H1 (cell line): ENCODE measurements at regions not wholly inside any gene's neighbourhood (a gene's known extent, or its start where the extent isn't known, plus 50 kb on each side); places are given as distances from the start of the nearest gene placed in this dataset.

Experiments
- CTCF ChIA-PET: fragments of 300-600 bp; sonication (Branson Sonifier 250); formaldehyde crosslinking; loops from one replicate; lab custom pipeline; 2021; ENCODE audit not compliant: partially characterized antibody; lab: Charles Lee
- POLR2A ChIA-PET: fragments of 300-600 bp; sonication (Branson Sonifier 250); formaldehyde crosslinking; loops from one replicate; lab custom pipeline; 2021; ENCODE audit warnings: inconsistent platforms; ENCODE audit not compliant: partially characterized antibody; lab: Charles Lee
- DNase-seq, 2 experiments: peaks; one replicate each; pipeline versions ENCODE4 v3.0.0 to v3.0.0-alpha.2; 2010 to 2022; ENCODE audit warnings: low spot score in 2 of 2, low read depth in 1 of 2, mixed read lengths in 1 of 2
- FAIRE-seq: peaks from 2 replicates; lab custom pipeline; 2011; peaks lifted over from hg19 to GRCh38; lab: Jason Lieb, UNC
- H2AFZ ChIP-seq: 2 replicates; pipeline ENCODE4 v1.8.1; 2012; ENCODE audit warnings: low read length, inconsistent platforms
- H2AK5ac ChIP-seq: 2 replicates; pipeline ENCODE4 v1.6.1; 2013; ENCODE audit warnings: low read depth, low read length
- H2BK120ac ChIP-seq: replicated peaks from 2 replicates; pipeline ENCODE3; 2013; ENCODE audit warnings: low read depth, low read length, inconsistent platforms
- H2BK12ac ChIP-seq: 2 replicates; pipeline ENCODE4 v1.6.1; 2013; ENCODE audit warnings: low read depth, low read length
- H2BK15ac ChIP-seq: 2 replicates; pipeline ENCODE4 v1.6.1; 2013; ENCODE audit warnings: low read length
- H2BK20ac ChIP-seq: 2 replicates; pipeline ENCODE4 v1.6.1; 2013; ENCODE audit warnings: low read length
- H2BK5ac ChIP-seq: 2 replicates; pipeline ENCODE4 v1.6.1; 2013; ENCODE audit warnings: low read depth, low read length
- H3K14ac ChIP-seq: 2 replicates; pipeline ENCODE4 v1.6.1; 2013; ENCODE audit warnings: inconsistent platforms; ENCODE audit not compliant: insufficient read length
- H3K18ac ChIP-seq: 2 replicates; pipeline ENCODE4 v1.6.1; 2013; ENCODE audit warnings: low read length; ENCODE audit errors: extremely low read depth
- H3K23ac ChIP-seq: 2 replicates; pipeline ENCODE4 v1.6.1; 2013; ENCODE audit warnings: inconsistent platforms; ENCODE audit not compliant: insufficient read length
- H3K23me2 ChIP-seq: 2 replicates; pipeline ENCODE4 v1.6.1; 2013; ENCODE audit warnings: low read depth, low read length
- H3K27ac ChIP-seq: 2 replicates; pipeline ENCODE4 v1.6.1; 2011; ENCODE audit warnings: low read depth, low read length, inconsistent platforms
- H3K27me3 ChIP-seq, 4 experiments: replicated peaks in 1 of 4; 1 replicate in 1 of 4; 2 replicates in 3 of 4; pipeline versions ENCODE4 v1.6.1 to v1.8.1; 2011 to 2013; ENCODE audit warnings: low read length in 3 of 4, mild to moderate bottlenecking in 3 of 4, inconsistent platforms in 2 of 4, mixed read lengths in 2 of 4, moderate library complexity in 1 of 4; ENCODE audit not compliant: control insufficient read depth in 3 of 4, insufficient read depth in 3 of 4; ENCODE audit errors: extremely low read depth in 1 of 4
- H3K36me3 ChIP-seq, 4 experiments: 2 replicates each; pipeline versions ENCODE4 v1.6.1 to v1.8.1; 2011 to 2013; ENCODE audit warnings: mild to moderate bottlenecking in 4 of 4, low read length in 3 of 4, moderate library complexity in 2 of 4, control low read depth in 1 of 4, inconsistent platforms in 1 of 4; ENCODE audit not compliant: insufficient read depth in 4 of 4, control insufficient read depth in 2 of 4
- H3K4ac ChIP-seq: replicated peaks from 2 replicates; pipeline ENCODE3; 2013; ENCODE audit warnings: low read length, low read depth, mixed read lengths, inconsistent platforms; ENCODE audit not compliant: insufficient read length
- H3K4me1 ChIP-seq, 4 experiments: replicated peaks in 1 of 4; 1 replicate in 1 of 4; 2 replicates in 3 of 4; pipeline versions ENCODE4 v1.6.1 to v1.8.1; 2011 to 2013; ENCODE audit warnings: low read length in 3 of 4, inconsistent platforms in 2 of 4, mixed read lengths in 1 of 4; ENCODE audit not compliant: insufficient read depth in 4 of 4, control insufficient read depth in 3 of 4
- H3K4me2 ChIP-seq, 2 experiments: 2 replicates each; pipeline versions ENCODE4 v1.6.1 to v1.8.1; 2011 to 2013; ENCODE audit warnings: low read depth in 2 of 2, low read length in 2 of 2, control low read depth in 1 of 2, inconsistent platforms in 1 of 2, mild to moderate bottlenecking in 1 of 2; ENCODE audit not compliant: insufficient read depth in 1 of 2
- H3K4me3 ChIP-seq, 4 experiments: fragments of 200-600, 300-600 bp in 1 of 4; sonication (generic), shearing (Covaris generic), sonication (Bioruptor Twin) in 1 of 4; 2 replicates each; pipeline versions ENCODE4 v1.5.1 to v1.8.1; 2011 to 2016; ENCODE audit warnings: low read length in 4 of 4, low read depth in 3 of 4, control low read depth in 2 of 4, inconsistent platforms in 2 of 4, mild to moderate bottlenecking in 2 of 4, mixed read lengths in 1 of 4, moderate library complexity in 1 of 4; ENCODE audit not compliant: insufficient read depth in 2 of 4; ENCODE audit errors: extremely low read depth in 1 of 4
- H3K56ac ChIP-seq: replicated peaks from 2 replicates; pipeline ENCODE3; 2013; ENCODE audit warnings: low read depth, mild to moderate bottlenecking, mixed read lengths, low read length, inconsistent platforms; ENCODE audit not compliant: insufficient read length
- H3K79me1 ChIP-seq: 2 replicates; pipeline ENCODE4 v1.6.1; 2013; ENCODE audit warnings: low read depth, low read length, control low read depth
- H3K79me2 ChIP-seq, 2 experiments: 2 replicates each; pipeline versions ENCODE4 v1.6.1 to v1.8.1; 2012 to 2013; ENCODE audit warnings: low read length in 2 of 2, mild to moderate bottlenecking in 2 of 2, inconsistent platforms in 1 of 2; ENCODE audit not compliant: insufficient read depth in 2 of 2, control insufficient read depth in 1 of 2
- H3K9ac ChIP-seq, 4 experiments: replicated peaks in 1 of 4; 1 replicate in 1 of 4; 2 replicates in 3 of 4; pipeline versions ENCODE4 v1.6.1 to v1.8.1; 2011 to 2013; ENCODE audit warnings: low read depth in 3 of 4, low read length in 3 of 4, control low read depth in 2 of 4, mild to moderate bottlenecking in 2 of 4, moderate library complexity in 2 of 4, inconsistent platforms in 1 of 4; ENCODE audit errors: extremely low read depth in 1 of 4
- H3K9me3 ChIP-seq, 2 experiments: 2 replicates each; pipeline versions ENCODE4 v1.6.1 to v1.8.1; 2012 to 2013; ENCODE audit warnings: mild to moderate bottlenecking in 2 of 2, moderate library complexity in 2 of 2, control low read depth in 1 of 2, inconsistent platforms in 1 of 2, low read depth in 1 of 2, low read length in 1 of 2, mixed read lengths in 1 of 2; ENCODE audit not compliant: insufficient read depth in 2 of 2
- H4K20me1 ChIP-seq, 2 experiments: replicated peaks in 1 of 2; 2 replicates each; pipeline versions ENCODE3 to v1.8.1; 2011 to 2013; ENCODE audit warnings: inconsistent platforms in 2 of 2, low read length in 2 of 2, mild to moderate bottlenecking in 1 of 2; ENCODE audit not compliant: insufficient read depth in 2 of 2, control insufficient read depth in 1 of 2
- H4K5ac ChIP-seq: 2 replicates; pipeline ENCODE4 v1.6.1; 2013; ENCODE audit warnings: low read length, low read depth, mixed read lengths, inconsistent platforms; ENCODE audit not compliant: insufficient read length
- H4K8ac ChIP-seq: 2 replicates; pipeline ENCODE4 v1.8.0; 2013; ENCODE audit warnings: mild to moderate bottlenecking, moderate library complexity, low read length, inconsistent platforms; ENCODE audit not compliant: insufficient read depth; ENCODE audit errors: extremely low read depth
- H4K91ac ChIP-seq: replicated peaks from 2 replicates; pipeline ENCODE3; 2013; ENCODE audit warnings: low read length, mixed read lengths, inconsistent platforms; ENCODE audit not compliant: insufficient read length
- BACH1 ChIP-seq: IDR thresholded peaks from 2 replicates; pipeline ENCODE4 v1.6.1; 2012; ENCODE audit warnings: low read length, improper control_type of control experiment
- BCL11A ChIP-seq, 2 experiments: IDR thresholded peaks; one replicate each; pipeline ENCODE4 v1.6.1; 2011; ENCODE audit warnings: low read depth in 2 of 2, low read length in 2 of 2, mild to moderate bottlenecking in 2 of 2
- BRCA1 ChIP-seq: IDR thresholded peaks from 2 replicates; pipeline ENCODE4 v1.6.1; 2012; ENCODE audit warnings: low read depth, low read length, improper control_type of control experiment
- POLR2A ChIP-seq, 2 experiments: IDR thresholded peaks; 1 replicate in 1 of 2; 2 replicates in 1 of 2; pipeline ENCODE4 v1.6.1; 2011; ENCODE audit warnings: low read depth in 2 of 2, low read length in 2 of 2, mild to moderate bottlenecking in 2 of 2; ENCODE audit errors: control extremely low read depth in 1 of 2
- RAD21 ChIP-seq, 2 experiments: IDR thresholded peaks in 1 of 2; conservative IDR thresholded peaks in 1 of 2; 2 replicates each; pipeline ENCODE4 v1.6.1; 2011; ENCODE audit warnings: low read depth in 2 of 2, low read length in 2 of 2, improper control_type of control experiment in 1 of 2, inconsistent platforms in 1 of 2, mild to moderate bottlenecking in 1 of 2, moderate library complexity in 1 of 2
- SIN3A ChIP-seq, 2 experiments: IDR thresholded peaks in 1 of 2; conservative IDR thresholded peaks in 1 of 2; 2 replicates each; pipeline ENCODE4 v1.6.1; 2011 to 2012; ENCODE audit warnings: low read length in 2 of 2, improper control_type of control experiment in 1 of 2, low read depth in 1 of 2, mild to moderate bottlenecking in 1 of 2
- SUZ12 ChIP-seq: fragments of 200-600 bp; sonication (generic); IDR thresholded peaks from 2 replicates; pipeline ENCODE4 v1.6.1; 2012; ENCODE audit warnings: mild to moderate bottlenecking, inconsistent platforms, low read length, moderate library complexity, mixed read lengths
- TBP ChIP-seq: IDR thresholded peaks from 2 replicates; pipeline ENCODE4 v1.6.1; 2011; ENCODE audit warnings: low read depth, low read length, improper control_type of control experiment
- WGBS, 2 experiments: shearing (Covaris generic) in 1 of 2; methylation state at CpG; one replicate each; pipeline versions ENCODE4 v1.1.6 to v1.1.7; 2013 to 2015; ENCODE audit warnings: low lambda C conversion rate in 2 of 2, mixed read lengths in 2 of 2, inconsistent platforms in 1 of 2, low coverage in 1 of 2, missing lambda C conversion rate in 1 of 2; ENCODE audit not compliant: insufficient replicate concordance in 2 of 2, insufficient coverage in 1 of 2, insufficient read length in 1 of 2; ENCODE audit errors: extremely low coverage in 1 of 2, missing lambda C conversion rate in 1 of 2; 5-methylcytosine and 5-hydroxymethylcytosine counted together

GRCh38 chr17:62911114-62911513, 54.9 kb upstream of the TANC2 start:
- Histone ChIP-seq H4K8ac (no peak overlapping the region), H2BK5ac (no peak overlapping the region), H2AK5ac (no peak overlapping the region), H2AFZ (no peak overlapping the region), H3K4ac (no peak overlapping the region), H4K20me1 (no peaks in the 10 kb centered on the region), H3K36me3 (no peaks in the 10 kb centered on the region), H4K91ac (no peak overlapping the region), H2BK15ac (no peak overlapping the region), H3K27me3 (no peaks in the 10 kb centered on the region), H3K56ac (no peak overlapping the region), H3K9ac (no peak overlapping the region), H3K23me2 (no peaks in the 10 kb centered on the region), H2BK120ac (no peak overlapping the region), H3K4me1 (no peaks in the 10 kb centered on the region), H2BK20ac (no peak overlapping the region), H3K23ac (no peak overlapping the region), H3K27ac (no peak overlapping the region), H3K4me2 (no peak overlapping the region), H3K14ac (no peak overlapping the region), H3K4me3 (no peak overlapping the region), H2BK12ac (no peak overlapping the region), H4K5ac (no peak overlapping the region), H3K79me2 (no peaks in the 10 kb centered on the region), H3K18ac (no peak overlapping the region), H3K9me3 (no peaks in the 10 kb centered on the region; a peak in 1 of 4 replicates), H3K79me1 (no peaks in the 10 kb centered on the region)
- WGBS, 2 experiments: 81% methylated on average over 3 of the region's 3 CpGs; no CpG with 5 or more reads in 1 of the 2 experiments
- ChIA-PET CTCF (interaction anchor here (0.9 kb wide), 1 partner anchor 8 kb away, joined by 4 read pairs; no protein-coding TSS in a partner anchor), POLR2A (interaction anchor here (0.9 kb wide), 1 partner anchor 34 kb away, joined by 3 read pairs; no protein-coding TSS in a partner anchor)
- FAIRE-seq: no peak
- no peak for DNase-seq
- TF ChIP-seq BRCA1: no peak
- TF ChIP-seq TBP: no peak
- TF ChIP-seq RAD21 (IDR thresholded peaks at IDR 0.05 in 1 of 2, conservative IDR thresholded peaks at IDR 0.05 in 1 of 2; ENCODE audit: low read depth in 2 of 2, low read length in 2 of 2): no peak
- no peak for TF ChIP-seq BCL11A (IDR thresholded peaks at IDR 0.05; ENCODE audit: low read depth in 2 of 2, low read length in 2 of 2)
- no peak for TF ChIP-seq BACH1
- no peak for TF ChIP-seq SUZ12
- no peak for TF ChIP-seq SIN3A (conservative IDR thresholded peaks at IDR 0.05 in 1 of 2, IDR thresholded peaks at IDR 0.05 in 1 of 2; ENCODE audit: low read depth in 1 of 2, low read length in 2 of 2)
- no peak for TF ChIP-seq POLR2A (IDR thresholded peaks at IDR 0.05; ENCODE audit: control extremely low read depth in 1 of 2, low read depth in 2 of 2, low read length in 2 of 2)
